ENCODE measurements at regions not wholly inside any gene's neighbourhood (a gene's known extent, or its start where the extent isn't known, plus 50 kb on each side); places are given as distances from the start of the nearest gene placed in this dataset.

GRCh38 chr5:92896722-92897121 lies 684.3 kb downstream of the NR2F1-AS1 start:
- no peak overlapping the region for H3K27ac ChIP-seq (ENCODE audit: low read depth, low read length, poor library complexity, severe bottlenecking)
- no peaks in the 10 kb centered on the region for H3K4me1 ChIP-seq (ENCODE audit: insufficient read depth, low read length, poor library complexity, severe bottlenecking)
- no peaks in the 10 kb centered on the region for H3K9me2 ChIP-seq (ENCODE audit: insufficient read depth, low read length)
- H4K20me1 ChIP-seq (ENCODE audit: insufficient read depth, low read length): no peaks in the 10 kb centered on the region
- BruUV-seq (replicated peaks): no TSS peak
- H3K36me3 ChIP-seq (ENCODE audit: insufficient read depth, low read length): no peaks in the 10 kb centered on the region
- H3K9me3 ChIP-seq (ENCODE audit: low read length): no peaks in the 10 kb centered on the region
- ChIA-PET POLR2A (no interaction called here), CTCF (ENCODE audit: unreplicated experiment) (no interaction called here)
- H3K4me2 ChIP-seq (ENCODE audit: low read length): no peak overlapping the region
- DNase-seq (ENCODE audit: low spot score): no peak
- H3K4me3 ChIP-seq (ENCODE audit: low read depth, low read length, poor library complexity, severe bottlenecking): no peak overlapping the region
- TF ChIP-seq EZH2phosphoT487 (IDR thresholded peaks at IDR 0.05; ENCODE audit: borderline replicate concordance, low read depth, low read length) (no peak), CTCF (conservative IDR thresholded peaks at IDR 0.05; ENCODE audit: low read length) (no peak)
- H2AFZ ChIP-seq (ENCODE audit: low read length): no peak overlapping the region
- intact Hi-C loops (cut with micrococcal nuclease; ENCODE audit: unreplicated experiment): no loop called here
- no peaks in the 10 kb centered on the region for H3K79me2 ChIP-seq (ENCODE audit: insufficient read depth, low read depth, low read length)

- CTCF ChIA-PET (ENCODE audit: unreplicated experiment): no interaction called here
Measured at GRCh38 chr5:92890841-92891244, 690.2 kb downstream of the NR2F1-AS1 start.

More at GRCh38 chr5:92890841-92891244, 690.2 kb downstream of the NR2F1-AS1 start:
- Histone ChIP-seq H3K4me2 (ENCODE audit: low read length) (no peak overlapping the region), H3K9me3 (ENCODE audit: low read length) (no peaks in the 10 kb centered on the region), H3K36me3 (ENCODE audit: insufficient read depth, low read length) (no peaks in the 10 kb centered on the region), H3K27ac (ENCODE audit: low read depth, low read length, poor library complexity, severe bottlenecking) (no peak overlapping the region), H3K9me2 (ENCODE audit: insufficient read depth, low read length) (no peaks in the 10 kb centered on the region), H3K79me2 (ENCODE audit: insufficient read depth, low read depth, low read length) (no peaks in the 10 kb centered on the region), H4K20me1 (ENCODE audit: insufficient read depth, low read length) (no peaks in the 10 kb centered on the region), H3K4me1 (ENCODE audit: insufficient read depth, low read length, poor library complexity, severe bottlenecking) (no peaks in the 10 kb centered on the region), H2AFZ (ENCODE audit: low read length) (no peak overlapping the region), H3K4me3 (ENCODE audit: low read depth, low read length, poor library complexity, severe bottlenecking) (no peak overlapping the region)
- DNase-seq (ENCODE audit: low spot score): no peak
- TF ChIP-seq EZH2phosphoT487 (IDR thresholded peaks at IDR 0.05; ENCODE audit: borderline replicate concordance, low read depth, low read length): no peak
- TF ChIP-seq CTCF (conservative IDR thresholded peaks at IDR 0.05; ENCODE audit: low read length): no peak
- POLR2A ChIA-PET: interaction anchor here (0.6 kb wide), 1 partner anchor 1663 kb away, joined by 3 read pairs; no protein-coding TSS in a partner anchor
- intact Hi-C loops (cut with micrococcal nuclease; ENCODE audit: unreplicated experiment): no loop called here
- BruUV-seq (replicated peaks): no TSS peak

Measured in OCI-LY7 (cell line).